GM19351 (cell line): ENCODE measurements at regions not wholly inside any gene's neighbourhood (a gene's known extent, or its start where the extent isn't known, plus 50 kb on each side); places are given as distances from the start of the nearest gene placed in this dataset.

Experiments used
- ATAC-seq: cut with Tn5 transposase; IDR thresholded peaks from one replicate; pipeline ENCODE4 v1.9.1; 2021; ENCODE audit warnings: mild to moderate bottlenecking, moderate library complexity; ENCODE audit not compliant: unreplicated experiment

- ATAC-seq = no peak
These were observed 1251.6 kb upstream of the AGA start for GRCh38 chr4:178693816-178694215.

GRCh38 chr4:178696515-178696914 lies 1254.3 kb upstream of the AGA start:
- no peak for ATAC-seq

- ATAC-seq = no peak
These were observed 1270.2 kb upstream of the AGA start for GRCh38 chr4:178712486-178712885.

GRCh38 chr4:178738026-178738425 lies 1295.8 kb upstream of the AGA start:
- no peak for ATAC-seq

GRCh38 chr4:178745203-178745602 lies 1303.0 kb upstream of the AGA start:
- ATAC-seq = no peak

GRCh38 chr4:178752954-178753525 lies 1310.8 kb upstream of the AGA start:
- ATAC-seq = no peak

- no peak for ATAC-seq
These were observed 1336.3 kb upstream of the AGA start for GRCh38 chr4:178778496-178778895.

- ATAC-seq = no peak
These were observed 1339.5 kb upstream of the AGA start for GRCh38 chr4:178781779-178782178.

GRCh38 chr4:178784491-178784890 lies 1342.3 kb upstream of the AGA start:
- no peak for ATAC-seq

- ATAC-seq = no peak
These were observed 1347.0 kb upstream of the AGA start for GRCh38 chr4:178789279-178789678.

GRCh38 chr4:178799204-178799603 lies 1357.0 kb upstream of the AGA start:
- ATAC-seq = no peak

GRCh38 chr4:178808106-178808505 lies 1365.9 kb upstream of the AGA start:
- ATAC-seq = no peak

- ATAC-seq = no peak
These were observed 1367.7 kb upstream of the AGA start for GRCh38 chr4:178809921-178810320.

- no peak for ATAC-seq
These were observed 1369.1 kb upstream of the AGA start for GRCh38 chr4:178811356-178811755.

GRCh38 chr4:178812866-178813265 lies 1370.6 kb upstream of the AGA start:
- ATAC-seq = no peak

- ATAC-seq = no peak
These were observed 1372.7 kb upstream of the AGA start for GRCh38 chr4:178814908-178815307.

GRCh38 chr4:178823673-178824295 lies 1381.5 kb upstream of the AGA start:
- no peak for ATAC-seq

- ATAC-seq = no peak
These were observed 1394.6 kb upstream of the AGA start for GRCh38 chr4:178836865-178837264.

- no peak for ATAC-seq
These were observed 1396.5 kb upstream of the AGA start for GRCh38 chr4:178838776-178839175.

- no peak for ATAC-seq
These were observed 1414.0 kb upstream of the AGA start for GRCh38 chr4:178856139-178856800.

GRCh38 chr4:178871476-178871875 lies 1429.2 kb upstream of the AGA start:
- ATAC-seq = no peak

GRCh38 chr4:178881937-178882336 lies 1439.7 kb upstream of the AGA start:
- no peak for ATAC-seq
